Astrocyte (in vitro differentiated cells and primary cell): ENCODE measurements at regions not wholly inside any gene's neighbourhood (a gene's known extent, or its start where the extent isn't known, plus 50 kb on each side); places are given as distances from the start of the nearest gene placed in this dataset.

Experiments used
- EZH2 ChIP-seq: IDR thresholded peaks from 2 replicates; pipeline ENCODE4 v1.6.1; 2012; ENCODE audit warnings: mild to moderate bottlenecking, low read length, inconsistent platforms; ENCODE audit not compliant: insufficient read depth
- TF ChIP-seq, protein P1 (sequence below): IDR thresholded peaks from 2 replicates; pipeline ENCODE4 v1.5.1; 2011; ENCODE audit warnings: low read depth, mild to moderate bottlenecking, inconsistent platforms, low read length, moderate library complexity; ENCODE audit not compliant: insufficient read depth

GRCh38 chr13:80509264-80509663 lies 168.3 kb upstream of the SPRY2 start:
- TF ChIP-seq EZH2: no peak
- TF ChIP-seq, protein P1, sequence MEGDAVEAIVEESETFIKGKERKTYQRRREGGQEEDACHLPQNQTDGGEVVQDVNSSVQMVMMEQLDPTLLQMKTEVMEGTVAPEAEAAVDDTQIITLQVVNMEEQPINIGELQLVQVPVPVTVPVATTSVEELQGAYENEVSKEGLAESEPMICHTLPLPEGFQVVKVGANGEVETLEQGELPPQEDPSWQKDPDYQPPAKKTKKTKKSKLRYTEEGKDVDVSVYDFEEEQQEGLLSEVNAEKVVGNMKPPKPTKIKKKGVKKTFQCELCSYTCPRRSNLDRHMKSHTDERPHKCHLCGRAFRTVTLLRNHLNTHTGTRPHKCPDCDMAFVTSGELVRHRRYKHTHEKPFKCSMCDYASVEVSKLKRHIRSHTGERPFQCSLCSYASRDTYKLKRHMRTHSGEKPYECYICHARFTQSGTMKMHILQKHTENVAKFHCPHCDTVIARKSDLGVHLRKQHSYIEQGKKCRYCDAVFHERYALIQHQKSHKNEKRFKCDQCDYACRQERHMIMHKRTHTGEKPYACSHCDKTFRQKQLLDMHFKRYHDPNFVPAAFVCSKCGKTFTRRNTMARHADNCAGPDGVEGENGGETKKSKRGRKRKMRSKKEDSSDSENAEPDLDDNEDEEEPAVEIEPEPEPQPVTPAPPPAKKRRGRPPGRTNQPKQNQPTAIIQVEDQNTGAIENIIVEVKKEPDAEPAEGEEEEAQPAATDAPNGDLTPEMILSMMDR: no peak
